ENCODE measurements at regions not wholly inside any gene's neighbourhood (a gene's known extent, or its start where the extent isn't known, plus 50 kb on each side); places are given as distances from the start of the nearest gene placed in this dataset.

- intact Hi-C loops (cut with DNase I; ENCODE audit: low total_unique reads) = no loop called here
- H3K4me3 ChIP-seq = no peak overlapping the region
- H3K27ac ChIP-seq = no peak overlapping the region
- DNase-seq = no peak
- no peaks in the 10 kb centered on the region for H3K4me1 ChIP-seq
- H3K27me3 ChIP-seq = no peaks in the 10 kb centered on the region
- H3K36me3 ChIP-seq = no peaks in the 10 kb centered on the region
- TF ChIP-seq POLR2A (IDR thresholded peaks at IDR 0.05) (no peak), CTCF (IDR thresholded peaks at IDR 0.05 in 4 of 5, conservative IDR thresholded peaks at IDR 0.05 in 1 of 5) (no peak)
- no peak for ATAC-seq
- in situ Hi-C loops (cut with MboI; ENCODE audit: low sequenced_read_pairs in 4 of 4) = no loop called here
- no peaks in the 10 kb centered on the region for H3K9me3 ChIP-seq
Measured at GRCh38 chr13:110993788-110994187, 78.9 kb upstream of the ANKRD10 start.

- TF ChIP-seq POLR2A (IDR thresholded peaks at IDR 0.05) = no peak
- no peak for TF ChIP-seq CTCF (IDR thresholded peaks at IDR 0.05 in 4 of 5, conservative IDR thresholded peaks at IDR 0.05 in 1 of 5)
- no peaks in the 10 kb centered on the region for H3K9me3 ChIP-seq
- H3K4me1 ChIP-seq = no peaks in the 10 kb centered on the region
- DNase-seq (no peak), ATAC-seq (no peak)
- intact Hi-C loops (cut with DNase I; ENCODE audit: low total_unique reads) = no loop called here
- in situ Hi-C loops (cut with MboI; ENCODE audit: low sequenced_read_pairs in 4 of 4) = no loop called here
- H3K36me3 ChIP-seq = no peaks in the 10 kb centered on the region
- no peak overlapping the region for H3K27ac ChIP-seq
- no peaks in the 10 kb centered on the region for H3K27me3 ChIP-seq
- no peak overlapping the region for H3K4me3 ChIP-seq
Measured at GRCh38 chr13:110991991-110992508, 77.2 kb upstream of the ANKRD10 start.

- Histone ChIP-seq H3K9me3 (no peaks in the 10 kb centered on the region), H3K36me3 (no peaks in the 10 kb centered on the region), H3K27ac (no peak overlapping the region), H3K4me3 (no peak overlapping the region), H3K4me1 (no peaks in the 10 kb centered on the region), H3K27me3 (no peaks in the 10 kb centered on the region)
- intact Hi-C loops (cut with DNase I; ENCODE audit: low total_unique reads) (no loop called here), in situ Hi-C loops (cut with MboI; ENCODE audit: low sequenced_read_pairs in 4 of 4) (loop anchor here in 1 of 4 donors (5.0 kb wide), 1 partner anchor 37 kb away; no protein-coding TSS in a partner anchor)
- ATAC-seq (no peak), DNase-seq (no peak)
- TF ChIP-seq CTCF (IDR thresholded peaks at IDR 0.05 in 4 of 5, conservative IDR thresholded peaks at IDR 0.05 in 1 of 5) = no peak
- no peak for TF ChIP-seq POLR2A (IDR thresholded peaks at IDR 0.05)
Measured at GRCh38 chr13:110989331-110989730, 74.5 kb upstream of the ANKRD10 start.

GRCh38 chr13:110985541-110985940, 70.7 kb upstream of the ANKRD10 start:
- DNase-seq (no peak), ATAC-seq (no peak)
- Histone ChIP-seq H3K4me1 (peaks cover 0 to 6% of the 10 kb centered on the region in 2 donors), H3K4me3 (no peak overlapping the region), H3K27me3 (no peaks in the 10 kb centered on the region), H3K27ac (no peak overlapping the region), H3K36me3 (no peaks in the 10 kb centered on the region), H3K9me3 (no peaks in the 10 kb centered on the region)
- in situ Hi-C loops (cut with MboI; ENCODE audit: low sequenced_read_pairs in 4 of 4) (loop anchor here in 1 of 4 donors (5.0 kb wide), 1 partner anchor 33 kb away; no protein-coding TSS in a partner anchor), intact Hi-C loops (cut with DNase I; ENCODE audit: low total_unique reads) (no loop called here)
- TF ChIP-seq POLR2A (IDR thresholded peaks at IDR 0.05) (no peak), CTCF (IDR thresholded peaks at IDR 0.05 in 4 of 5, conservative IDR thresholded peaks at IDR 0.05 in 1 of 5) (no peak)

- no peaks in the 10 kb centered on the region for H3K36me3 ChIP-seq
- peaks cover 0 to 7% of the 10 kb centered on the region in 2 donors for H3K4me1 ChIP-seq
- in situ Hi-C loops (cut with MboI; ENCODE audit: low sequenced_read_pairs in 4 of 4) = loop anchor here in 1 of 4 donors (5.0 kb wide), 1 partner anchor 32 kb away; no protein-coding TSS in a partner anchor
- TF ChIP-seq POLR2A (IDR thresholded peaks at IDR 0.05) (no peak), CTCF (IDR thresholded peaks at IDR 0.05 in 4 of 5, conservative IDR thresholded peaks at IDR 0.05 in 1 of 5) (no peak)
- H3K9me3 ChIP-seq = no peaks in the 10 kb centered on the region
- H3K27ac ChIP-seq = no peak overlapping the region
- no peak for DNase-seq
- ATAC-seq = no peak
- no peak overlapping the region for H3K4me3 ChIP-seq
- H3K27me3 ChIP-seq = no peaks in the 10 kb centered on the region
- intact Hi-C loops (cut with DNase I; ENCODE audit: low total_unique reads) = no loop called here
Measured at GRCh38 chr13:110984798-110985197, 69.9 kb upstream of the ANKRD10 start.

Data from gastrocnemius medialis (tissue), 4 donors.